Caco-2 (cell line): ENCODE measurements at regions not wholly inside any gene's neighbourhood (a gene's known extent, or its start where the extent isn't known, plus 50 kb on each side); places are given as distances from the start of the nearest gene placed in this dataset.

Experiments
- BruUV-seq: library from RNA; stranded (reverse); fragments of 400-500 nt; replicated peaks from 2 replicates; lab custom pipeline; 2021; lab: Mats Ljungman, UMichigan
- CTCF ChIA-PET: fragments of 300-600 bp; sonication (Branson Sonifier 250); formaldehyde crosslinking; loops from one replicate; lab custom pipeline; 2022; ENCODE audit warnings: antibody characterized with exemption; lab: Charles Lee
- POLR2A ChIA-PET: fragments of 300-600 bp; sonication (Branson Sonifier 250); formaldehyde crosslinking; loops from one replicate; lab custom pipeline; 2022; ENCODE audit warnings: antibody characterized with exemption; lab: Charles Lee
- DNase-seq, 2 experiments: peaks; one replicate each; pipeline versions ENCODE4 v3.0.0 to v3.0.0-alpha.2; 2020 to 2022
- H3K27me3 ChIP-seq: replicated peaks from 2 replicates; pipeline ENCODE4 v1.6.0; 2011; ENCODE audit warnings: low read length; ENCODE audit not compliant: control insufficient read depth, insufficient read depth
- H3K36me3 ChIP-seq: 2 replicates; pipeline ENCODE4 v1.5.1; 2011; ENCODE audit warnings: low read length; ENCODE audit not compliant: control insufficient read depth, insufficient read depth
- H3K4me1 ChIP-seq: fragments of 250-450 bp; sonication (Bioruptor Pico); 2 replicates; pipeline ENCODE4 v1.5.1; 2020; ENCODE audit warnings: mild to moderate bottlenecking
- H3K4me3 ChIP-seq: 2 replicates; pipeline ENCODE4 v1.5.1; 2011; ENCODE audit warnings: low read depth, mild to moderate bottlenecking, control low read depth, low read length
- H3K9me3 ChIP-seq: fragments of 250-450 bp; sonication (Bioruptor Pico); 2 replicates; pipeline ENCODE4 v1.5.1; 2020; ENCODE audit warnings: mild to moderate bottlenecking, moderate library complexity
- H3K27ac Mint-ChIP-seq: one replicate; pipeline ENCODE4 v1.8.0; 2022; ENCODE audit warnings: mixed read lengths; ENCODE audit not compliant: unreplicated experiment
- H3K27me3 Mint-ChIP-seq: one replicate; pipeline ENCODE4 v1.8.0; 2022; ENCODE audit warnings: mixed read lengths; ENCODE audit not compliant: insufficient read depth, unreplicated experiment
- H3K36me3 Mint-ChIP-seq: one replicate; pipeline ENCODE4 v1.8.0; 2022; ENCODE audit warnings: mild to moderate bottlenecking, mixed read lengths; ENCODE audit not compliant: insufficient read depth, unreplicated experiment
- H3K4me1 Mint-ChIP-seq: one replicate; pipeline ENCODE4 v1.8.0; 2022; ENCODE audit warnings: low read depth, mixed read lengths; ENCODE audit not compliant: unreplicated experiment
- H3K4me3 Mint-ChIP-seq: one replicate; pipeline ENCODE4 v1.8.0; 2022; ENCODE audit warnings: mild to moderate bottlenecking, moderate library complexity, mixed read lengths; ENCODE audit not compliant: unreplicated experiment
- H3K9me3 Mint-ChIP-seq: one replicate; pipeline ENCODE4 v1.8.0; 2022; ENCODE audit warnings: mixed read lengths; ENCODE audit not compliant: unreplicated experiment
- CTCF ChIP-seq, 2 experiments: fragments of 200-600 bp in 1 of 2; IDR thresholded peaks; 1 replicate in 1 of 2; 2 replicates in 1 of 2; pipeline versions ENCODE4 v1.5.1 to v1.8.0; 2011 to 2022; ENCODE audit warnings: antibody characterized with exemption in 1 of 2, control low read depth in 1 of 2, inconsistent platforms in 1 of 2, low read depth in 1 of 2, low read length in 1 of 2, mild to moderate bottlenecking in 1 of 2, moderate library complexity in 1 of 2; ENCODE audit not compliant: insufficient read depth in 1 of 2, severe bottlenecking in 1 of 2, unreplicated experiment in 1 of 2
- intact Hi-C: fragments of 100-400 bp; cut with micrococcal nuclease; formaldehyde crosslinking; loops from one replicate; pipeline ENCODE4 v1.10.0; 2022; ENCODE audit not compliant: unreplicated experiment

- no peak for DNase-seq
- no peaks in the 10 kb centered on the region for H3K36me3 ChIP-seq
- intact Hi-C loops = no loop called here
- H3K4me3 Mint-ChIP-seq = no peak overlapping the region
- H3K27me3 ChIP-seq = no peaks in the 10 kb centered on the region
- H3K4me3 ChIP-seq = no peak overlapping the region
- H3K9me3 Mint-ChIP-seq = no peaks in the 10 kb centered on the region
- no peak overlapping the region for H3K27ac Mint-ChIP-seq
- H3K4me1 ChIP-seq = no peaks in the 10 kb centered on the region
- H3K4me1 Mint-ChIP-seq = no peaks in the 10 kb centered on the region
- H3K9me3 ChIP-seq = no peaks in the 10 kb centered on the region
- TF ChIP-seq CTCF (IDR thresholded peaks at IDR 0.05; ENCODE audit: insufficient read depth in 1 of 2, low read depth in 1 of 2, low read length in 1 of 2, severe bottlenecking in 1 of 2, unreplicated experiment in 1 of 2) = no peak
- ChIA-PET CTCF (no interaction called here), POLR2A (no interaction called here)
- no TSS peak for BruUV-seq
- H3K27me3 Mint-ChIP-seq = peaks cover 11% of the 10 kb centered on the region
- H3K36me3 Mint-ChIP-seq = no peaks in the 10 kb centered on the region
Observed at GRCh38 chr2:238726670-238727584, 121.0 kb upstream of the TWIST2 start.

GRCh38 chr2:238727585-238728329, 120.1 kb upstream of the TWIST2 start:
- TF ChIP-seq CTCF (IDR thresholded peaks at IDR 0.05; ENCODE audit: insufficient read depth in 1 of 2, low read depth in 1 of 2, low read length in 1 of 2, severe bottlenecking in 1 of 2, unreplicated experiment in 1 of 2) = no peak
- intact Hi-C loops = no loop called here
- no peaks in the 10 kb centered on the region for H3K27me3 ChIP-seq
- Mint-ChIP-seq H3K4me1 (no peaks in the 10 kb centered on the region), H3K27ac (no peak overlapping the region), H3K36me3 (no peaks in the 10 kb centered on the region), H3K4me3 (no peak overlapping the region), H3K27me3 (peaks cover 11% of the 10 kb centered on the region), H3K9me3 (no peaks in the 10 kb centered on the region)
- ChIA-PET POLR2A (no interaction called here), CTCF (no interaction called here)
- no peak overlapping the region for H3K4me3 ChIP-seq
- no peak for DNase-seq
- no peaks in the 10 kb centered on the region for H3K4me1 ChIP-seq
- no TSS peak for BruUV-seq
- H3K36me3 ChIP-seq = no peaks in the 10 kb centered on the region
- H3K9me3 ChIP-seq = no peaks in the 10 kb centered on the region

- no peak overlapping the region for H3K4me3 Mint-ChIP-seq
- H3K27ac Mint-ChIP-seq = no peak overlapping the region
- intact Hi-C loops = no loop called here
- H3K36me3 Mint-ChIP-seq = no peaks in the 10 kb centered on the region
- BruUV-seq = no TSS peak
- Histone ChIP-seq H3K4me3 (no peak overlapping the region), H3K9me3 (no peaks in the 10 kb centered on the region), H3K27me3 (no peaks in the 10 kb centered on the region), H3K36me3 (no peaks in the 10 kb centered on the region), H3K4me1 (no peaks in the 10 kb centered on the region)
- CTCF ChIA-PET = no interaction called here
- no peaks in the 10 kb centered on the region for H3K9me3 Mint-ChIP-seq
- H3K4me1 Mint-ChIP-seq = no peaks in the 10 kb centered on the region
- no peak for DNase-seq
- TF ChIP-seq CTCF (IDR thresholded peaks at IDR 0.05; ENCODE audit: insufficient read depth in 1 of 2, low read depth in 1 of 2, low read length in 1 of 2, severe bottlenecking in 1 of 2, unreplicated experiment in 1 of 2) = no peak
- peaks cover 7% of the 10 kb centered on the region for H3K27me3 Mint-ChIP-seq
- POLR2A ChIA-PET = no interaction called here
Observed at GRCh38 chr2:238728330-238729260, 119.3 kb upstream of the TWIST2 start.
